ENCODE measurements at regions not wholly inside any gene's neighbourhood (a gene's known extent, or its start where the extent isn't known, plus 50 kb on each side); places are given as distances from the start of the nearest gene placed in this dataset.

DNA sequence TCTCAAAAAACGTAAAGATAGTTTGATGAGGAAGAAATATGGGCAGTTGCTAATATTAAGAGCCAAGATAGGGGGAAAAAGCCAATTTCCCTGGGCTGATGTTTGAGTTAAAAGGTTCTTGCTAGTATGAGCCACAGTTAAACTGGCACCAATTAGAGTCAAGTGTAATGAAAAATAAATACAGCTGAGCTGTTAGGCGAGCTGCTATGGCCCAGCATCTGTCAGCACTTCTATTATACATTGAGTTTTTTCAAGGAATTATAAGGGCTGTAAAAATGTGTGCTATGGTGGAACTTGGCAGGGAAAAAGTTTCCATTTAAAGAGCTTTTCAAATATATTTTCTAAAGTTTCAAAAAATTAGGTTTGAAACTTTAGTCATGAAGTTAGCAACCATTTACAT, 279.6 kb downstream of the CYRIA start:
- TF ChIP-seq RARB (CRISPR knock-in tag; IDR thresholded peaks at IDR 0.05) (no peak), ZFP30 (CRISPR knock-in tag; IDR thresholded peaks at IDR 0.05) (no peak), GLIS3 (CRISPR knock-in tag; IDR thresholded peaks at IDR 0.05) (no peak), SNAI2 (CRISPR knock-in tag; IDR thresholded peaks at IDR 0.05) (no peak), ZC3H10 (CRISPR knock-in tag; IDR thresholded peaks at IDR 0.05) (no peak), ZNF8 (CRISPR knock-in tag; IDR thresholded peaks at IDR 0.05) (no peak)
- TF ChIP-seq, protein P1, sequence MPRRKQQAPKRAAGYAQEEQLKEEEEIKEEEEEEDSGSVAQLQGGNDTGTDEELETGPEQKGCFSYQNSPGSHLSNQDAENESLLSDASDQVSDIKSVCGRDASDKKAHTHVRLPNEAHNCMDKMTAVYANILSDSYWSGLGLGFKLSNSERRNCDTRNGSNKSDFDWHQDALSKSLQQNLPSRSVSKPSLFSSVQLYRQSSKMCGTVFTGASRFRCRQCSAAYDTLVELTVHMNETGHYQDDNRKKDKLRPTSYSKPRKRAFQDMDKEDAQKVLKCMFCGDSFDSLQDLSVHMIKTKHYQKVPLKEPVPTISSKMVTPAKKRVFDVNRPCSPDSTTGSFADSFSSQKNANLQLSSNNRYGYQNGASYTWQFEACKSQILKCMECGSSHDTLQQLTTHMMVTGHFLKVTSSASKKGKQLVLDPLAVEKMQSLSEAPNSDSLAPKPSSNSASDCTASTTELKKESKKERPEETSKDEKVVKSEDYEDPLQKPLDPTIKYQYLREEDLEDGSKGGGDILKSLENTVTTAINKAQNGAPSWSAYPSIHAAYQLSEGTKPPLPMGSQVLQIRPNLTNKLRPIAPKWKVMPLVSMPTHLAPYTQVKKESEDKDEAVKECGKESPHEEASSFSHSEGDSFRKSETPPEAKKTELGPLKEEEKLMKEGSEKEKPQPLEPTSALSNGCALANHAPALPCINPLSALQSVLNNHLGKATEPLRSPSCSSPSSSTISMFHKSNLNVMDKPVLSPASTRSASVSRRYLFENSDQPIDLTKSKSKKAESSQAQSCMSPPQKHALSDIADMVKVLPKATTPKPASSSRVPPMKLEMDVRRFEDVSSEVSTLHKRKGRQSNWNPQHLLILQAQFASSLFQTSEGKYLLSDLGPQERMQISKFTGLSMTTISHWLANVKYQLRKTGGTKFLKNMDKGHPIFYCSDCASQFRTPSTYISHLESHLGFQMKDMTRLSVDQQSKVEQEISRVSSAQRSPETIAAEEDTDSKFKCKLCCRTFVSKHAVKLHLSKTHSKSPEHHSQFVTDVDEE (CRISPR knock-in tag; IDR thresholded peaks at IDR 0.05), result no peak
- TF ChIP-seq, protein P2, sequence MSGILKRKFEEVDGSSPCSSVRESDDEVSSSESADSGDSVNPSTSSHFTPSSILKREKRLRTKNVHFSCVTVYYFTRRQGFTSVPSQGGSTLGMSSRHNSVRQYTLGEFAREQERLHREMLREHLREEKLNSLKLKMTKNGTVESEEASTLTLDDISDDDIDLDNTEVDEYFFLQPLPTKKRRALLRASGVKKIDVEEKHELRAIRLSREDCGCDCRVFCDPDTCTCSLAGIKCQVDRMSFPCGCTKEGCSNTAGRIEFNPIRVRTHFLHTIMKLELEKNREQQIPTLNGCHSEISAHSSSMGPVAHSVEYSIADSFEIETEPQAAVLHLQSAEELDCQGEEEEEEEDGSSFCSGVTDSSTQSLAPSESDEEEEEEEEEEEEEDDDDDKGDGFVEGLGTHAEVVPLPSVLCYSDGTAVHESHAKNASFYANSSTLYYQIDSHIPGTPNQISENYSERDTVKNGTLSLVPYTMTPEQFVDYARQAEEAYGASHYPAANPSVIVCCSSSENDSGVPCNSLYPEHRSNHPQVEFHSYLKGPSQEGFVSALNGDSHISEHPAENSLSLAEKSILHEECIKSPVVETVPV (CRISPR knock-in tag; IDR thresholded peaks at IDR 0.05), result no peak
- TF ChIP-seq, protein P3, sequence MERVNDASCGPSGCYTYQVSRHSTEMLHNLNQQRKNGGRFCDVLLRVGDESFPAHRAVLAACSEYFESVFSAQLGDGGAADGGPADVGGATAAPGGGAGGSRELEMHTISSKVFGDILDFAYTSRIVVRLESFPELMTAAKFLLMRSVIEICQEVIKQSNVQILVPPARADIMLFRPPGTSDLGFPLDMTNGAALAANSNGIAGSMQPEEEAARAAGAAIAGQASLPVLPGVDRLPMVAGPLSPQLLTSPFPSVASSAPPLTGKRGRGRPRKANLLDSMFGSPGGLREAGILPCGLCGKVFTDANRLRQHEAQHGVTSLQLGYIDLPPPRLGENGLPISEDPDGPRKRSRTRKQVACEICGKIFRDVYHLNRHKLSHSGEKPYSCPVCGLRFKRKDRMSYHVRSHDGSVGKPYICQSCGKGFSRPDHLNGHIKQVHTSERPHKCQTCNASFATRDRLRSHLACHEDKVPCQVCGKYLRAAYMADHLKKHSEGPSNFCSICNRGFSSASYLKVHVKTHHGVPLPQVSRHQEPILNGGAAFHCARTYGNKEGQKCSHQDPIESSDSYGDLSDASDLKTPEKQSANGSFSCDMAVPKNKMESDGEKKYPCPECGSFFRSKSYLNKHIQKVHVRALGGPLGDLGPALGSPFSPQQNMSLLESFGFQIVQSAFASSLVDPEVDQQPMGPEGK (CRISPR knock-in tag; IDR thresholded peaks at IDR 0.05; ENCODE audit: borderline replicate concordance), result no peak
